ENCODE measurements at regions not wholly inside any gene's neighbourhood (a gene's known extent, or its start where the extent isn't known, plus 50 kb on each side); places are given as distances from the start of the nearest gene placed in this dataset.

- DNase-seq, result no peak
Observed at GRCh38 chr15:37720267-37720666, 214.2 kb upstream of the TMCO5A start.

- no peak for DNase-seq
Observed at GRCh38 chr15:37731146-37731746, 203.2 kb upstream of the TMCO5A start.

GRCh38 chr15:37733628-37734027, 200.8 kb upstream of the TMCO5A start:
- DNase-seq, result no peak

- DNase-seq, result no peak
Observed at GRCh38 chr15:37740623-37741141, 193.8 kb upstream of the TMCO5A start.

- DNase-seq, result no peak
Observed at GRCh38 chr15:37743826-37744225, 190.6 kb upstream of the TMCO5A start.

- DNase-seq, result no peak
Observed at GRCh38 chr15:37744521-37744920, 189.9 kb upstream of the TMCO5A start.

GRCh38 chr15:37751401-37751800, 183.0 kb upstream of the TMCO5A start:
- no peak for DNase-seq

- DNase-seq, result no peak
Observed at GRCh38 chr15:37756407-37756806, 178.0 kb upstream of the TMCO5A start.

GRCh38 chr15:37758412-37758811, 176.0 kb upstream of the TMCO5A start:
- no peak for DNase-seq

GRCh38 chr15:37764733-37765191, 169.7 kb upstream of the TMCO5A start:
- peak; percentile 27 to 54 for DNase-seq

GRCh38 chr15:37765786-37766185, 168.7 kb upstream of the TMCO5A start:
- DNase-seq, result no peak

- no peak for DNase-seq
Observed at GRCh38 chr15:37767841-37768455, 166.5 kb upstream of the TMCO5A start.

- no peak for DNase-seq
Observed at GRCh38 chr15:37771465-37771864, 163.0 kb upstream of the TMCO5A start.

- no peak for DNase-seq
Observed at GRCh38 chr15:37773111-37773860, 161.2 kb upstream of the TMCO5A start.

- DNase-seq, result no peak
Observed at GRCh38 chr15:37774961-37775360, 159.5 kb upstream of the TMCO5A start.

- no peak for DNase-seq
Observed at GRCh38 chr15:37777006-37777405, 157.4 kb upstream of the TMCO5A start.

GRCh38 chr15:37783290-37783689, 151.2 kb upstream of the TMCO5A start:
- DNase-seq, result no peak

- no peak for DNase-seq
Observed at GRCh38 chr15:37788330-37788729, 146.1 kb upstream of the TMCO5A start.

- DNase-seq, result no peak
Observed at GRCh38 chr15:37788767-37789396, 145.6 kb upstream of the TMCO5A start.

GRCh38 chr15:37789397-37789786, 145.0 kb upstream of the TMCO5A start:
- no peak for DNase-seq

GRCh38 chr15:37789881-37790280, 144.6 kb upstream of the TMCO5A start:
- no peak for DNase-seq

- no peak for DNase-seq
Observed at GRCh38 chr15:37791693-37792092, 142.7 kb upstream of the TMCO5A start.

GRCh38 chr15:37792351-37792750, 142.1 kb upstream of the TMCO5A start:
- DNase-seq, result no peak

All from NCI-H526 (cell line).